ENCODE measurements at regions not wholly inside any gene's neighbourhood (a gene's known extent, or its start where the extent isn't known, plus 50 kb on each side); places are given as distances from the start of the nearest gene placed in this dataset.

DNA sequence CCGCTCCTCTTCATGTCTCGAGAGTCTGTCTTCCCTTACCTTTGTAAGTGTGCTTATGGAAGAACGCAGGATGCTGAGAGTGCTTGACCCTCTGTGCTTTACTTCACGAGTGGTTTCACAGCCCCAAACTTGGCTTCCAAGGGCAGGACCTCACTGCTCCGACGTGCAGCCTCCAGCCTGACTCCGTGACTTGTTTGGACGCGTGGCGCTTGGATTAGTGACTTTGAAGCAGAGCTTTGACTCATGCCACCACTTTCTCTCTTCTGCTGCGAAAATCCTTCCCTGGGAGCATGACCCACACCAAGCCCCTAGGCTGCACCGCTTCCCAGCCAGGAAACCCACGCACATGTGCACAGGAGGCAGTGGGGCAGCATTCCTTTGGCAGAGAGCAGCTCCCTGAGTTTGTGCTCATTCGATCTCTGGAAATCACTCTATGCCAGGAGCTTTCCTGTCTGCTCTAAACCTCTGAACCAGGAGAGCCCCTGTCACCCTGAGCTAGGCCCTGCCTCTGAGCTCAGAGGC lies 207.8 kb upstream of the HS6ST1 start:
- DNase-seq (ENCODE audit: low read depth in 2 of 2), result no peak

- DNase-seq (ENCODE audit: low read depth in 2 of 2), result no peak
Observed at GRCh38 chr2:128528133-128528532, 209.5 kb upstream of the HS6ST1 start.

- no peak for DNase-seq (ENCODE audit: low read depth in 2 of 2)
Observed at GRCh38 chr2:128530025-128530573, 211.4 kb upstream of the HS6ST1 start.

DNA sequence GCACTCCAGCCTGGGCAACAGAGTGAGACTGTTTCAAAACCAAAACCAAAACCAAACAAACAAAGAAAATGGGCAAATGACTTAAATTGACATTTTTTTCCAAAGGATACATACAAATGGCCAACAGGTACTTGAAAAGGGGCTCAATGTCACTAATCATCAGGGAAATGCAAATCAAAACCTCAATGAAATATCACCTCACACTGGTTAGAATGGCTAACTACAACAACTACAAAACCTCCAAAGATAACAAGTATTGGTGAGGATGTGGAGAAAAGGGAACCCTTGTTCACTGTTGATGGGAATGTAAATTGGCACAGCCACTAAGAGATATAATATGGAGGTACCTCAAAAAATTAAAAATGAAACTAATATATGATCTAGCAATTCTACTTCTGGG lies 213.2 kb upstream of the HS6ST1 start:
- DNase-seq (ENCODE audit: low read depth in 2 of 2), result peak; percentile 29 to 30

DNA sequence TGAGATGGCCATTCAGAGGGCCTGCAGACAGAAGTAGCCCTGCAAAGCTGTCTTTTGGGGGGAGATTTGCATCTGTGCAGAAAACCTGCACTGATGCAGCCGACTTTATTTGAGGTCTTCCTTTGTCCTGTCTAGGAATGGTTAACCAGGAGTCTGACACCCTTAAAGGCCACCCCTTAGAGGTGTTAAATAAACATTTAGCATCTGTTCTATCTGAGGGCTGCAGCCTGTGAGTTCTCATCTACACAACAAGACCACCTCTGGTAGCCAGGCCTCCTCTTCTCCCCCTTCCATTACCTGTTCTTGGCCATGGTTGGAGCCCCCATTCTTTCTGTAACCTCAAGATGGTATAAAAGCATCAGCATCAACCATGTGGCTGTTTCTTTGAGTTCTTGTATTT lies 214.4 kb upstream of the HS6ST1 start:
- no peak for DNase-seq (ENCODE audit: low read depth in 2 of 2)

GRCh38 chr2:128534688-128535392 lies 216.2 kb upstream of the HS6ST1 start:
- no peak for DNase-seq (ENCODE audit: low read depth in 2 of 2)

- DNase-seq (ENCODE audit: low read depth in 2 of 2), result peak in 1 of 2 donors; percentile 29
Observed at GRCh38 chr2:128535953-128536352, 217.3 kb upstream of the HS6ST1 start.

- DNase-seq (ENCODE audit: low read depth in 2 of 2), result peak in 1 of 2 donors; percentile 45
Observed at GRCh38 chr2:128536925-128537620, 218.4 kb upstream of the HS6ST1 start.

GRCh38 chr2:128537646-128538045 lies 219.0 kb upstream of the HS6ST1 start:
- no peak for DNase-seq (ENCODE audit: low read depth in 2 of 2)

DNA sequence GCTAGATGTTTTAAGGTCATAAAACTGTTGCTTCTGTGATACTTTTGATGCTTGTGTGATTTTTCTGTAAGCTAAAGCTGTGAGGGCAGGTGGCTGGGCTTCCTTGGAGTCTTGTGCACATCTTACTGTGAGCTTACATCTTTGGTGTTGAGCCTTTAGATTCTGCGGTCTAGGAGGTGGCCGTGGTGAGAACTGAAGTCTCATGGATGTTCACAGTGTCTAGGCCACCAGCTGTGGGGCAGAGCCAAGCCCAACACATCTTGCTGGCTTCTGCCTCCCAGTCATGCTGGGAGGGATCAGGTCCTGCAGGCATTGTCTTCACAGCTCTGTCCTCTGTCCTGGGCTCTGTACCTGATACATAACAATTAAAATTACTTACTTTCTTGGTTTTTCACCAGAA lies 219.7 kb upstream of the HS6ST1 start:
- DNase-seq (ENCODE audit: low read depth in 2 of 2), result no peak

DNA sequence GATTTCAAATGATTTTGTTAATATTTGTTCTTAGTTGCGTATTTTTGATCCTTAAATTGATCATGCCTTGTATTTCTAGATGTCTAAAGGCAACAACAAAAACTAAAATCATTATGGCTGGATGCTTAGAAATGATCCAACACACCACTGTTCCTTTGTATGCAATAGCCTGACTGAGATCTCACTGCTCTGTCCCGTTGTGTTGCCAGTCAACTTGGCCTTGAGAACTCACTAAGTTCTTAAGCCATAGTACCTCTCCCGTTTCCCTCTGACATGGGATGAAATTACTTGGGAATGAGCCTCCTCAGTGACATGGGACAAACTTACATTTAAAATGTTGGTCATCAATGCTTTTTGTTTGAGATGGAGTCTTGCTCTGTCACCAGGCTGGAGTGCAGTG lies 222.0 kb upstream of the HS6ST1 start:
- DNase-seq (ENCODE audit: low read depth in 2 of 2), result no peak

DNA sequence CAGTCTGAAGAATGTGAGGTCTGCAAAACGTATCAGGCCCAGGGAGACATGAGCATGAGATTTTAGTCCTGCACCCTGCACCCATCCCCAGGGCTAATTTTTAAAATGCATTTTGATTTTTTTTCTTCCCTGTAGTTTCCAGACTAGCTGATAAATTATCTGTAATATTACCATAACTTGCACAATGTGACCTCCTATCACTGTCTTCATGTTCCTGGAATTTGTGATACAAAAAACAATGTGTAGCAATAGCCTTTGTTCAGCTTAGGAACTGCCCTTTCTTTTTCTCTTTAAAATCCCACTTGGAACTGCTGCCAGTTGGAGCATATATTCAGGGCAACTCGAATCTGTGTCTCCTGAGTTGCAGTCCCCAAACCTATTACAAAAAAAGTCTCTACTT lies 222.8 kb upstream of the HS6ST1 start:
- no peak for DNase-seq (ENCODE audit: low read depth in 2 of 2)

DNA sequence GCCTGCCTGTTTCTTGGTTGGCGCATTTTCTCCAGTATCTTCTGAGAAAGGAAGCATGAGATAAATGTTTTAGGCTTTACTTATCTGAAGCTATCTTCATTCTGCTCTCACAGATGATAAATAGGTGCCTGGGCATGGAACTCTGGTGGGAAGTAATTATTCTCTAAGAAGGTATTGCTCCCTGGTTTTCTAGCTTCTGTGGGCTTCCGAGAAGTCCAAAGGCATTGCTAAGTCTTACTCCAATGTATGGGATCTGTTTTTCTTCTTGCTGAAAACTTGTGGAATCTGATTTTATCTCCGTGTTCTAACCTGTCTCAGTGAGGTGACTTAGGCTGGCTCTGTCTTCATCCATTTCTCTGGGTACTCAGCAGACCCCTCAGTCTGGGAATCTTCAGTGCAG lies 224.4 kb upstream of the HS6ST1 start:
- no peak for DNase-seq (ENCODE audit: low read depth in 2 of 2)

DNA sequence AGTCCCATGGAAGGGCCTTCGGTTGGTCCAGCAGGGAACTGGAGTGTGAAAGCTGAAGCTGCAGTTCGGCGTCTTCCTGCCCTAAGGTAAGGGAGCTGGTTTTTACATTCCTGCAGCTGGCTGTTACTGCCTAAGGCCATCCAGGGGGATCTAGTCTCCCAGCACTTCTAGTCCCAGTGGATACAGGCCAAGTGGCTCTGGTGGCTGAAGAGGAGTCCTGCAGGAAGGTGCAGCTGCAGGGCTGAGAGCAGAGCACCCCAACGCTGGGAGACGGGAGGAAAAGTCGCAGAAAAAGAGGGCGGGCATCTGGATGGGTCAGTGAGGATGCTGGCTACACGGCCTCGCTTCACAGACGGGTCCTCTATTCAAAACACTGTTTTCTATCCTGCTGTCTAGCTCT lies 225.0 kb upstream of the HS6ST1 start:
- DNase-seq (ENCODE audit: low read depth in 2 of 2), result no peak

DNA sequence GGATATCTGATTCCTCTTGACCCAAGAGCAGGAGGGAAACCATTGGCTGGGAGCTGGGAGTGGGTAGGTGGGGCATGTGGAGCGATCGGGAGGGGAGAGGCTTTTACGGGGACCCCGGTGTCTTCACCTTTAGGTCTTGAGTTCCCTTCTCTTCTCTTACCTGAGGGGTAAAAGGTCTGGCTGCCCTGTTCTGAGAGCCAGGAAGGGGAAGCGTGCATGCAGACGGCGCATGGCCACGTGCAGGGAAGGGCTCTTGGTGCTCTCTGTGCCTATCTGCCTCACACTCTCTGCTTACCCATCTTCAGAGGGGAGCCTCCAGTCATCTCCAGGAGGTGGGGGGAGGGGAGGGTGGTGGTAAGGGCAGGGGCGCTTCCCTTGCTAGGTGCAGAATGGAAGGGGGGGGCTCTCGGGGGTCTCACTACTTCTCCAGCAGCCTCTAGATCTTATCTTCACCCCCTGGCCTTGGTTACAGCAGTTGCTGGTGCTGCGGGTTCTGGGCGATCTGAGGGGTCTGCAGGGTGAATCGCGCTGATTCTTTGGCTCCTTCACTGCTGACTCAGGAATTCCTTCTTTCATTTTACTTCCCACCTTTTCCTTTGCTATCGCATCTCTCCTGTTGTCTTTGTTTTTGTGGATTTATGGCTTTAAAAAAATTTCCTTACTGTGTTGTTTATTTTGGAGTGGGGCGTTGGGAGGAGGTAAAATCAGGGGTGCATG lies 225.8 kb upstream of the HS6ST1 start:
- no peak for DNase-seq (ENCODE audit: low read depth in 2 of 2)

GRCh38 chr2:128545085-128545484 lies 226.4 kb upstream of the HS6ST1 start:
- no peak for DNase-seq (ENCODE audit: low read depth in 2 of 2)

GRCh38 chr2:128545829-128546228 lies 227.2 kb upstream of the HS6ST1 start:
- DNase-seq (ENCODE audit: low read depth in 2 of 2), result no peak

DNA sequence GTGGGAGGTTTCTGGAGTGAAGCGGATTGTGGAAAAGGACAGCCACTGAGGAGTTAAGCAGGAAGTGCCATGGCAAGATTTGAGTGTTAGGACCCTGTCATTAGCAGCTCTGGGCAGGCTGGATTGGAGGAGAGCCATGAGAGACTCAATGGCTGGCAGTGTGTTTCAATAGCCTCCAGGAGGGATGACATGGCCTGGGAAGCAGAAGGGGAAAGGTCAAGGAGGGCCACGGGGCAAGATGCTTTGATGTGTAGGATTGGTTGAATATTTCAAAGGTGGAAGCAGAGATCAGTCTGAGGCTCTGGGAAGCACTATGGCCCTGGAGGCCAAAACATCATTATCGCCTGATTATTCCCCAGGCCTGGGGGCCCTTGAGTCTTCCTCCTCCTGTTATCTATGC lies 229.0 kb upstream of the HS6ST1 start:
- no peak for DNase-seq (ENCODE audit: low read depth in 2 of 2)

DNA sequence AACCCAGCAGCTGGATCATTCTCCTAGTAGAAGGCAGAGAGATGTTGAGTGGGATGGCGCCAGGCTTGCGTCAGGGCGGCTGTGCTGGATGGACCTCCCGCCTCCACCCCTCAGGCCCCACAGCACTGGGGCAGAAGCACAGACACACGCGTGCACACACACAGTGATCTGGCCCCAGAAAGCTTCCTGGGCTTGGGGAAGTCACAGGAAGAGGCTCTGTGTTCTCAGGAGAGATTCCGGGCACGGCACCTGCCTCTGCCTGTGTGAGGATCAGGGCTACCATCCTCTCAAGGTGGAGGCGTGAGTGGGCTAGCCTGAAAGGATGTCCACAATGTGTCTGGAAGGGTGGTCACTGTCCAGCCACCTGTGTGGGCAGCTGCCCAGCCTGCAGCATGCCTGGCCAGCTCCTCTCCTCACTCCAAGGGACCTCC lies 229.8 kb upstream of the HS6ST1 start:
- DNase-seq (ENCODE audit: low read depth in 2 of 2), result no peak

- DNase-seq (ENCODE audit: low read depth in 2 of 2), result no peak
Observed at GRCh38 chr2:128549094-128549493, 230.4 kb upstream of the HS6ST1 start.

DNA sequence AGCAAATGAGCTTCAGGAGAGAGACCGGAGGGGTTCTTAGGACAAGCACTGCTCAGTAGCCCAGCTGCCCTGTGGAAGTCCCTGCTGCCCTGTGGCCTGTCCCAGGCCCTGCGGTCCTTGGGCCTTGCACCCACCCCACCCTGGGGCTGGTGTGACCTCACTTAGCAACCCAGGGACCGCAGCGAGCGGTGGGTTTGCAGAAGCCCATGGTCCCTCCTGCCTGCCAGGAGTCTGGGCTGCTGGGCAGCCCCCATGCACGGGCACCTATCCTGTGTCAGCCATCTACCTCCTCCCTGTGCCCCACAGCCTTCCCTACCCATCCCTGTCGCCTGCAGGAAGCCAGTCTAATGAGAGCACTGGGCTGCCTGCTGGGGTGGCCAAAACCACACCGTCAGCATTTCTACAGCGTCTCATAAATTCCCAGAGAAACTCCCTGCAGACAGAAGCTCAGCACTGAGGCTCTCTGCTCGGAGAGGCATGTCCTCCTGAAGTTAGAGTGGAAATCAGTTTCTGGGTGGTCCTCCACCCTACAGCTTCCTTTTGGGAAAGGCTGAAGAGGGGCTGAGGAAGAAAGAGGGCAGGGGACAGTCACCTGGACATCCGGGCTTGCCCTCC lies 231.1 kb upstream of the HS6ST1 start:
- DNase-seq (ENCODE audit: low read depth in 2 of 2), result no peak

GRCh38 chr2:128550389-128550788 lies 231.7 kb upstream of the HS6ST1 start:
- no peak for DNase-seq (ENCODE audit: low read depth in 2 of 2)
